Activated CD8-positive, alpha-beta T cell treated with anti-CD3 and anti-CD28 coated beads, Interleukin-2, amount 10 ng/mL, durations not matched to agents 7 days and 5 days (primary cell): ENCODE measurements at regions not wholly inside any gene's neighbourhood (a gene's known extent, or its start where the extent isn't known, plus 50 kb on each side); places are given as distances from the start of the nearest gene placed in this dataset.

Source experiments
- ATAC-seq: fragments of 150-1000 bp; cut with Tn5 transposase; one replicate; pipeline ENCODE4 v1.10.0; 2021; ENCODE audit warnings: moderate library complexity
- CTCF ChIA-PET: fragments of 350-600 bp; sonication (Branson Sonifier 250); formaldehyde crosslinking; loops from one replicate; lab custom pipeline; 2021; ENCODE audit warnings: antibody characterized with exemption; lab: Charles Lee
- POLR2A ChIA-PET: fragments of 350-600 bp; sonication (Branson Sonifier 250); formaldehyde crosslinking; loops from one replicate; lab custom pipeline; 2021; ENCODE audit warnings: antibody characterized with exemption; lab: Charles Lee
- DNase-seq: peaks from one replicate; pipeline ENCODE4 v3.0.0-alpha.2; 2020
- H3K27ac Mint-ChIP-seq: one replicate; pipeline ENCODE4 v1.8.0; 2021; ENCODE audit warnings: mild to moderate bottlenecking, mixed read lengths
- H3K27me3 Mint-ChIP-seq: one replicate; pipeline ENCODE4 v1.8.0; 2021; ENCODE audit warnings: low read depth, mixed read lengths
- H3K36me3 Mint-ChIP-seq: one replicate; pipeline ENCODE4 v1.8.0; 2021; ENCODE audit warnings: low read depth, mixed read lengths
- H3K4me1 Mint-ChIP-seq: one replicate; pipeline ENCODE4 v1.8.0; 2021; ENCODE audit warnings: low read depth, mixed read lengths
- H3K4me3 Mint-ChIP-seq: one replicate; pipeline ENCODE4 v1.8.0; 2021; ENCODE audit warnings: mild to moderate bottlenecking, mixed read lengths
- H3K9me3 Mint-ChIP-seq: one replicate; pipeline ENCODE4 v1.8.0; 2022; ENCODE audit warnings: mixed read lengths; ENCODE audit not compliant: insufficient read depth

DNA sequence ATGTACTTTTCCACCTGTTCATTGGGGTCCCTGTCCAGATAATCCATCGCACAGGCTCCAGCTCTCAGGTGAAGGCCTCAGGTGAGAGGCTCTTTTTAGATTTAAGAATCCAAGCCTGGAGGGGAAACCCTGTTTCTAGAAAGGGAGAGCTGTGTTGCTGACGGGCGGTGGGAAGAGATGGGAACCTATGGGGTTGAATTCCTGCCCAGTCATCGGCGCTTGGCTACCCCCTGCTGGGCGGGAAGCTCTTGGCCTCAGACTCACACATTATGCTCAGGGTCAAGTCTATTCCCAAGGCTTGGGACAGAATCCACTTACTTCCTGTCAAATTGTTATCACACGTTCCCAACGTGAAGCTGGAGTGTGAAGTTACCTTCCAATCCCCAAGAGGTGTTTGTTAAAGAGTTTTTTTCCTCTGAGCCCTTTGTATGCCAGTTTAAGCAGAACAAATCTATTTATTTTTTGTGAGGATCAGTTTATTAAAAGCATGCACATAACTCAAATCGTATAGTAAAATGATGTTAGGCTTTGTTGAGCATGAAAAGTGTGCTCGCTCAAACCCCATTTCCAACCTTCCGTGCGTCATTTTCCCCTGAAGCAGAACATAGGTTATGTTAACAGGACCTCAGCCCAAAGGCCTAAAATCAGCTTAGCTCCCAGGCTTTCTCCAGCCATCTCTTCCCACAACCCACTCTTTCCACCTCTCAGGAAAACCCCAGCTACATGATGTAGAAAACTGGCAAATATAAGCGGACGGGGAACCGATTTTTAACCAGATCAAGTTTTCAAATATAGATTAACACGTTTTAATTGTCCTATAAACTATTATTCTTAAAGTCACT is 181.7 kb upstream of the ETAA1 start:
- Mint-ChIP-seq H3K27me3 (no peaks in the 10 kb centered on the region), H3K27ac (no peak overlapping the region), H3K36me3 (no peaks in the 10 kb centered on the region), H3K9me3 (no peaks in the 10 kb centered on the region), H3K4me3 (no peak overlapping the region), H3K4me1 (no peaks in the 10 kb centered on the region)
- CTCF ChIA-PET = no interaction called here
- ATAC-seq = no peak
- POLR2A ChIA-PET = no interaction called here
- DNase-seq = no peak

DNA sequence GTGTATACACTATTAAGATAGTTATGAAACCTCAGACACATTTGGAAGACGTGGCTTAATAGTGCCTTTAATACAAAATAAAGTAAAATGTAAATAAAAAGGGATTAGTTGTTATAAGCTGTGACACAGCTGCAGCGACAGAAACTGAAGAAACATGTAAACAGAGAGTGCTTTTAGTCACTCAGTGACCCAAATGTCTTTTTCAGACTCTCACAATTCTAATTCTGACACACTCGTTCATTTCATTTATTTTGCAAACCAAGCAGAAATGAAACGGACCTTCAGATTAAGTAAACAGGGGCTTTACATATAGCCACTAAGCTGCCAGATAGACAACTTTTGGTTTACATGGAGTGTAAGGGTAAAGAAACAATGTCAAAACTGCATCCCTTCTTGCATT is 181.0 kb upstream of the ETAA1 start:
- Mint-ChIP-seq H3K27me3 (no peaks in the 10 kb centered on the region), H3K36me3 (no peaks in the 10 kb centered on the region), H3K4me1 (no peaks in the 10 kb centered on the region), H3K27ac (no peak overlapping the region), H3K9me3 (no peaks in the 10 kb centered on the region), H3K4me3 (no peak overlapping the region)
- ChIA-PET POLR2A (no interaction called here), CTCF (no interaction called here)
- ATAC-seq = no peak
- no peak for DNase-seq

DNA sequence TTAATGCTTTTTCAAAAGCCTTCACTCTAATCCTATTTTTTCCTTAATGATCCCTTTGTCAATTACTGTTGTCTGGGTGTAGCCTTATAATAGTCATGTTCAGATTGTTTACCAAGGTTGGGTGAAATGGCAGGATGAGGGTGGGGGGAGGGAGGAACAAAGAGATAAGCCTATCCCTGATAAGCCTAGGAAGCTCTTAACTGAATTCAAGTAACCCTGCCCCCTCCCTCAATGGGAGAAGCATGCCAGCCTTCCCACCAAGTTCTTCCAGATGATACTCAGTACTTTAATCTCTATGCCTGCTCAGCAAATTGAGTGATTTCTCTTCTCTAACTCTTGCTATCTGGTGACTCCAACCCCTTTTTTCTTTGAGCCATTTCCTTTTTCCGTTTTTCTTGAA is 180.3 kb upstream of the ETAA1 start:
- DNase-seq (no peak), ATAC-seq (no peak)
- ChIA-PET CTCF (no interaction called here), POLR2A (no interaction called here)
- Mint-ChIP-seq H3K27me3 (no peaks in the 10 kb centered on the region), H3K27ac (no peak overlapping the region), H3K9me3 (no peaks in the 10 kb centered on the region), H3K4me3 (no peak overlapping the region), H3K4me1 (no peaks in the 10 kb centered on the region), H3K36me3 (no peaks in the 10 kb centered on the region)

DNA sequence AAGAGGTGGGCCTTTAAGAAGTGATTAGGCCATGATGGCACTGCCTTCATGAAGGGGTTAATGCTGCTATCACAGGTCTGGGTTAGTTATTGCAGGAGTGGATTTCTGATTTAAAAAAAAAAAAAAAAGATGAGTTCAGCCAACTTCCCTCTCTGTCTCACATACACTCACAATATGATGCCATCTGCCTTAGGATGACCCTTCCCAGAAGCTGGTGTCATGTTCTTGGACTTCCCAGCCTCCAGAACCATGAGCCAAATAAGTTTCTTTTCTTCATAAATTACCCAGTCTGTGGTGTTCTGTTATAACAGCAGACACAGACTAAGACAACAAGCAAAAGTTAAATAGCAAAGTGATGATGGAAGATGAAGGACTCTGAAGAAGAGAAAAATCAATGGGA is 179.7 kb upstream of the ETAA1 start:
- Mint-ChIP-seq H3K27ac (no peak overlapping the region), H3K9me3 (no peaks in the 10 kb centered on the region), H3K36me3 (no peaks in the 10 kb centered on the region), H3K27me3 (no peaks in the 10 kb centered on the region), H3K4me1 (no peaks in the 10 kb centered on the region), H3K4me3 (no peak overlapping the region)
- POLR2A ChIA-PET = no interaction called here
- ATAC-seq (no peak), DNase-seq (no peak)
- CTCF ChIA-PET = no interaction called here

GRCh38 chr2:67218056-67218455 is 179.1 kb upstream of the ETAA1 start:
- H3K4me3 Mint-ChIP-seq = no peak overlapping the region
- ATAC-seq (no peak), DNase-seq (no peak)
- ChIA-PET CTCF (no interaction called here), POLR2A (no interaction called here)
- H3K9me3 Mint-ChIP-seq = no peaks in the 10 kb centered on the region
- no peaks in the 10 kb centered on the region for H3K36me3 Mint-ChIP-seq
- no peaks in the 10 kb centered on the region for H3K27me3 Mint-ChIP-seq
- H3K4me1 Mint-ChIP-seq = no peaks in the 10 kb centered on the region
- no peak overlapping the region for H3K27ac Mint-ChIP-seq

GRCh38 chr2:67219651-67220050 is 177.5 kb upstream of the ETAA1 start:
- ChIA-PET POLR2A (no interaction called here), CTCF (no interaction called here)
- DNase-seq (no peak), ATAC-seq (no peak)
- Mint-ChIP-seq H3K36me3 (no peaks in the 10 kb centered on the region), H3K27me3 (no peaks in the 10 kb centered on the region), H3K4me3 (no peak overlapping the region), H3K4me1 (no peaks in the 10 kb centered on the region), H3K9me3 (no peaks in the 10 kb centered on the region), H3K27ac (no peak overlapping the region)

DNA sequence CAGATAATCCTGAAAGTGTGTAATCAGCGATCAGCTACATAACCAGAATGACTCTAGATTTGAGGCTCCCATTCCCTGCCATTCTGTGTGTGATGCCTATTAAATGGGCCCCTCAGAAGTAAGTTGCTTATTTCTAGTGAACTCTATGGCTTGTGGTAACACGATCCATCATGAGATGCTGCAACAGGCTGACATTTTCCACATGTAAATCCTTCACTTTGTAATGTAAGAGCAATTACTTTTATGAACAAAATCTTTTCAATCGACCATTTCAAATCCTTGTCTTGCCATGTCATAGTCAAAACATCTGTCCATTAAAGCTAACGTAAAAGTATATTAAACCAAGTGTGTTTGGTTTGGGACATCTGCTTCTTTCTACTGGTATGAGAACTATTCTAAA is 175.9 kb upstream of the ETAA1 start:
- no peaks in the 10 kb centered on the region for H3K27me3 Mint-ChIP-seq
- H3K4me3 Mint-ChIP-seq = no peak overlapping the region
- ChIA-PET POLR2A (no interaction called here), CTCF (no interaction called here)
- H3K9me3 Mint-ChIP-seq = no peaks in the 10 kb centered on the region
- DNase-seq = no peak
- H3K36me3 Mint-ChIP-seq = no peaks in the 10 kb centered on the region
- no peaks in the 10 kb centered on the region for H3K4me1 Mint-ChIP-seq
- H3K27ac Mint-ChIP-seq = no peak overlapping the region
- no peak for ATAC-seq

- CTCF ChIA-PET = no interaction called here
- Mint-ChIP-seq H3K9me3 (no peaks in the 10 kb centered on the region), H3K4me3 (no peak overlapping the region), H3K4me1 (no peaks in the 10 kb centered on the region), H3K36me3 (no peaks in the 10 kb centered on the region), H3K27ac (no peak overlapping the region), H3K27me3 (no peaks in the 10 kb centered on the region)
- no peak for DNase-seq
- POLR2A ChIA-PET = no interaction called here
- no peak for ATAC-seq
Measured at GRCh38 chr2:67225287-67225973, 171.7 kb upstream of the ETAA1 start.

DNA sequence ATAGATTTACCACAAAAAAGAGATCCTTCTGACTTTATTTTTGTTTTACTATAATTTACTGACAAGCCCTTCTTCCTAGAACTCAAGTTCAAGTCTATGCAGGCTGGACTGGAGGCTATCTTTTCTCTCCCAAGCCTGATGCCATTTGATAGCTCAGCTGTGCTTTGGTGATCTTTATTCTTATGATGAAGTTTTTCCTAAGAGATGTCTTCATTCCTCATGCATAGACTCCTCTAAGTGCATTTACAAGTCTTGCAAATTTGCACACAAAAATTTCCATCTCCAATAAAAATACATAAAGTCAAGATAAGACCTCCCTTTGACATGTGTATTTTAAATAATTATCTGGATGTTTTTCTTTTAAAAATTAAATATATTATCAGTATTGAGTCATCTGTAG is 167.4 kb upstream of the ETAA1 start:
- no peaks in the 10 kb centered on the region for H3K36me3 Mint-ChIP-seq
- ATAC-seq = no peak
- H3K27me3 Mint-ChIP-seq = no peaks in the 10 kb centered on the region
- ChIA-PET POLR2A (no interaction called here), CTCF (no interaction called here)
- no peaks in the 10 kb centered on the region for H3K9me3 Mint-ChIP-seq
- no peak overlapping the region for H3K27ac Mint-ChIP-seq
- DNase-seq = no peak
- no peak overlapping the region for H3K4me3 Mint-ChIP-seq
- H3K4me1 Mint-ChIP-seq = no peaks in the 10 kb centered on the region

DNA sequence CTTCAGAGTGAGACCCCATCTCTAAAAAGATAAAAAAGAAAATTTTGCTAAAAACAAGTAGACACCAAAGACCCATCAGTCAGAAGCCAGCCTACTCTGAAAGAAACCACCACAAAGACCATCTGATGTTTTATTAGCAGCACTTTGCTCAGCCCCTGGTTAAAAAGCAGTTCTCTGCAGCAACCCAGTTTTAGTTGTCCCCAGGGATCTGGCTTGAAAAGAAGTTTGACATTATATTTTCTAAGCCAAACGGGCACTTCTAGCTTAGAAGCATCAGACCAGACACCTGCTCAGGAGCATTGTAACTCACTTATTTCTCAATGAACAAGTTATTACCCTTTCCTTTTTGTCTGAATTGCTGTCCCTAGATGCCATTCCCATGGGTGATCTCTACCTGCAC is 164.2 kb upstream of the ETAA1 start:
- no peaks in the 10 kb centered on the region for H3K27me3 Mint-ChIP-seq
- H3K4me3 Mint-ChIP-seq = no peak overlapping the region
- no peak overlapping the region for H3K27ac Mint-ChIP-seq
- POLR2A ChIA-PET = no interaction called here
- no peak for ATAC-seq
- H3K36me3 Mint-ChIP-seq = no peaks in the 10 kb centered on the region
- no peaks in the 10 kb centered on the region for H3K4me1 Mint-ChIP-seq
- DNase-seq = no peak
- no peaks in the 10 kb centered on the region for H3K9me3 Mint-ChIP-seq
- CTCF ChIA-PET = no interaction called here

GRCh38 chr2:67234440-67234839 is 162.7 kb upstream of the ETAA1 start:
- Mint-ChIP-seq H3K27ac (no peak overlapping the region), H3K36me3 (no peaks in the 10 kb centered on the region), H3K4me1 (no peaks in the 10 kb centered on the region), H3K4me3 (no peak overlapping the region), H3K27me3 (no peaks in the 10 kb centered on the region), H3K9me3 (no peaks in the 10 kb centered on the region)
- ChIA-PET POLR2A (no interaction called here), CTCF (no interaction called here)
- DNase-seq (no peak), ATAC-seq (no peak)

DNA sequence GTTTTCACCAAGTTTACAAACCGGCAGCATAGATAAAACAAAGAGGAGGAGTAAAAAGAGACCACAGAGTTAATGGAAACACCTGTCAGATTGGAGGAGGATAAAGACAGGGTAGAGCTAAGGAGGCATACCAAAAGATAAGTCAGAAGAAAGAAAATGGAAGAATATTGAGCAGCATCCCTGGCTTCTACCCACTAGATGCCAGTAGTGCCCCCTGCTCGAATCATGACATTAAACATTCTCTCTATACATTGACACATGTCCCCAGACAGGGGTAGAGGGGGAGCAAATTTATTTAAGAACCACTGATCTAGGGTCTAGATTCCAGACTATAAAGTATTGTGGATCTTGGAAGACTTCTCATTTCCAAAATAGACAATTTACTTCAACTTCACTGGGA is 159.8 kb upstream of the ETAA1 start:
- CTCF ChIA-PET = no interaction called here

More for the DNA sequence above, 159.8 kb upstream of the ETAA1 start:
- H3K36me3 Mint-ChIP-seq = no peaks in the 10 kb centered on the region
- H3K4me1 Mint-ChIP-seq = no peaks in the 10 kb centered on the region
- no peaks in the 10 kb centered on the region for H3K27me3 Mint-ChIP-seq
- ATAC-seq (no peak), DNase-seq (no peak)
- POLR2A ChIA-PET = no interaction called here
- no peak overlapping the region for H3K4me3 Mint-ChIP-seq
- H3K27ac Mint-ChIP-seq = no peak overlapping the region
- no peaks in the 10 kb centered on the region for H3K9me3 Mint-ChIP-seq
